ENCODE measurements at regions not wholly inside any gene's neighbourhood (a gene's known extent, or its start where the extent isn't known, plus 50 kb on each side); places are given as distances from the start of the nearest gene placed in this dataset.

GRCh38 chr6:167464177-167464576 is 139.3 kb downstream of the TTLL2 start:
- 87 to 90% methylated on average over 7 of the region's 7 CpGs for WGBS, 2 experiments (ENCODE audit: insufficient coverage in 1 of 2, insufficient read length in 1 of 2)
- no peak overlapping the region for H3K27ac ChIP-seq (ENCODE audit: low read depth, low read length)
- H3K4me3 ChIP-seq (ENCODE audit: low read length): no peak overlapping the region
- no peak overlapping the region for H3K4me3 Mint-ChIP-seq
- H3K4me1 ChIP-seq (ENCODE audit: control insufficient read depth, insufficient read depth, low read length): no peaks in the 10 kb centered on the region
- no peak overlapping the region for H3K9ac ChIP-seq (ENCODE audit: extremely low read depth, low read length, poor library complexity, severe bottlenecking)
- H3K27me3 Mint-ChIP-seq (ENCODE audit: insufficient read depth): no peaks in the 10 kb centered on the region
- TF ChIP-seq, protein P1, sequence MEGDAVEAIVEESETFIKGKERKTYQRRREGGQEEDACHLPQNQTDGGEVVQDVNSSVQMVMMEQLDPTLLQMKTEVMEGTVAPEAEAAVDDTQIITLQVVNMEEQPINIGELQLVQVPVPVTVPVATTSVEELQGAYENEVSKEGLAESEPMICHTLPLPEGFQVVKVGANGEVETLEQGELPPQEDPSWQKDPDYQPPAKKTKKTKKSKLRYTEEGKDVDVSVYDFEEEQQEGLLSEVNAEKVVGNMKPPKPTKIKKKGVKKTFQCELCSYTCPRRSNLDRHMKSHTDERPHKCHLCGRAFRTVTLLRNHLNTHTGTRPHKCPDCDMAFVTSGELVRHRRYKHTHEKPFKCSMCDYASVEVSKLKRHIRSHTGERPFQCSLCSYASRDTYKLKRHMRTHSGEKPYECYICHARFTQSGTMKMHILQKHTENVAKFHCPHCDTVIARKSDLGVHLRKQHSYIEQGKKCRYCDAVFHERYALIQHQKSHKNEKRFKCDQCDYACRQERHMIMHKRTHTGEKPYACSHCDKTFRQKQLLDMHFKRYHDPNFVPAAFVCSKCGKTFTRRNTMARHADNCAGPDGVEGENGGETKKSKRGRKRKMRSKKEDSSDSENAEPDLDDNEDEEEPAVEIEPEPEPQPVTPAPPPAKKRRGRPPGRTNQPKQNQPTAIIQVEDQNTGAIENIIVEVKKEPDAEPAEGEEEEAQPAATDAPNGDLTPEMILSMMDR (conservative IDR thresholded peaks at IDR 0.05): no peak
- no peaks in the 10 kb centered on the region for H3K9me3 ChIP-seq (ENCODE audit: control insufficient read depth, low read length)
- no peaks in the 10 kb centered on the region for H3K36me3 Mint-ChIP-seq (ENCODE audit: low read depth)
- no peaks in the 10 kb centered on the region for H3K4me1 Mint-ChIP-seq
- no peaks in the 10 kb centered on the region for H3K9me3 Mint-ChIP-seq
- H3K27ac Mint-ChIP-seq: no peak overlapping the region
- no peak for DNase-seq
- H3K36me3 ChIP-seq (ENCODE audit: control insufficient read depth, insufficient read depth, low read length): no peaks in the 10 kb centered on the region
- H3K27me3 ChIP-seq (ENCODE audit: control insufficient read depth, insufficient read depth, low read length, poor library complexity, severe bottlenecking): no peaks in the 10 kb centered on the region

GRCh38 chr6:167465482-167465881 is 140.6 kb downstream of the TTLL2 start:
- Histone ChIP-seq H3K27ac (ENCODE audit: low read depth, low read length) (no peak overlapping the region), H3K9me3 (ENCODE audit: control insufficient read depth, low read length) (no peaks in the 10 kb centered on the region), H3K9ac (ENCODE audit: extremely low read depth, low read length, poor library complexity, severe bottlenecking) (no peak overlapping the region), H3K27me3 (ENCODE audit: control insufficient read depth, insufficient read depth, low read length, poor library complexity, severe bottlenecking) (no peaks in the 10 kb centered on the region), H3K4me3 (ENCODE audit: low read length) (no peak overlapping the region), H3K4me1 (ENCODE audit: control insufficient read depth, insufficient read depth, low read length) (no peaks in the 10 kb centered on the region), H3K36me3 (ENCODE audit: control insufficient read depth, insufficient read depth, low read length) (no peaks in the 10 kb centered on the region)
- no peak overlapping the region for H3K27ac Mint-ChIP-seq
- WGBS, 2 experiments (ENCODE audit: insufficient coverage in 1 of 2, insufficient read length in 1 of 2): 58 to 67% methylated on average over 5 of the region's 5 CpGs
- TF ChIP-seq, protein P1 (conservative IDR thresholded peaks at IDR 0.05): no peak
- no peak for DNase-seq
- H3K9me3 Mint-ChIP-seq: no peaks in the 10 kb centered on the region
- H3K4me3 Mint-ChIP-seq: no peak overlapping the region
- H3K4me1 Mint-ChIP-seq: no peaks in the 10 kb centered on the region
- H3K27me3 Mint-ChIP-seq (ENCODE audit: insufficient read depth): no peaks in the 10 kb centered on the region
- no peaks in the 10 kb centered on the region for H3K36me3 Mint-ChIP-seq (ENCODE audit: low read depth)

GRCh38 chr6:167467282-167467681 is 142.4 kb downstream of the TTLL2 start:
- H3K4me1 Mint-ChIP-seq: peaks cover under 1% of the 10 kb centered on the region
- DNase-seq: no peak
- no peak overlapping the region for H3K27ac ChIP-seq (ENCODE audit: low read depth, low read length)
- no peak overlapping the region for H3K27ac Mint-ChIP-seq
- TF ChIP-seq, protein P1 (conservative IDR thresholded peaks at IDR 0.05): no peak
- H3K9me3 ChIP-seq (ENCODE audit: control insufficient read depth, low read length): no peaks in the 10 kb centered on the region
- H3K9ac ChIP-seq (ENCODE audit: extremely low read depth, low read length, poor library complexity, severe bottlenecking): no peak overlapping the region
- H3K27me3 ChIP-seq (ENCODE audit: control insufficient read depth, insufficient read depth, low read length, poor library complexity, severe bottlenecking): no peaks in the 10 kb centered on the region
- WGBS, 2 experiments (ENCODE audit: insufficient coverage in 1 of 2, insufficient read length in 1 of 2): 94 to 100% methylated on average over 1 to 9 of the region's 9 CpGs
- no peaks in the 10 kb centered on the region for H3K36me3 Mint-ChIP-seq (ENCODE audit: low read depth)
- H3K4me1 ChIP-seq (ENCODE audit: control insufficient read depth, insufficient read depth, low read length): no peaks in the 10 kb centered on the region
- no peak overlapping the region for H3K4me3 Mint-ChIP-seq
- no peaks in the 10 kb centered on the region for H3K9me3 Mint-ChIP-seq
- H3K4me3 ChIP-seq (ENCODE audit: low read length): no peak overlapping the region
- no peaks in the 10 kb centered on the region for H3K27me3 Mint-ChIP-seq (ENCODE audit: insufficient read depth)
- no peaks in the 10 kb centered on the region for H3K36me3 ChIP-seq (ENCODE audit: control insufficient read depth, insufficient read depth, low read length)

Measured in endodermal cell (in vitro differentiated cells).